Natural killer cell (primary cell): ENCODE measurements at regions not wholly inside any gene's neighbourhood (a gene's known extent, or its start where the extent isn't known, plus 50 kb on each side); places are given as distances from the start of the nearest gene placed in this dataset.

Experiments
- ATAC-seq, 3 donors: fragments of 150-1000 bp in 2 of 3; fragments of 200-7000 bp in 1 of 3; cut with Tn5 transposase; 1 replicate in 1 of 3; 2 replicates in 2 of 3; pipeline ENCODE4 v1.10.0; 2021; ENCODE audit warnings: mild to moderate bottlenecking in 2 of 3, moderate library complexity in 2 of 3
- DNase-seq, 2 donors: peaks; one replicate each; pipeline versions ENCODE4 v3.0.0 to v3.0.0-alpha.2; 2013 to 2021; ENCODE audit warnings: mixed read lengths in 1 of 2
- H3K27ac ChIP-seq: one replicate; pipeline ENCODE4 v1.5.1; 2013; ENCODE audit warnings: mild to moderate bottlenecking, low read length
- H3K27me3 ChIP-seq: one replicate; pipeline ENCODE4 v1.6.1; 2013; ENCODE audit warnings: low read length; ENCODE audit not compliant: control insufficient read depth, insufficient read depth
- H3K36me3 ChIP-seq: one replicate; pipeline ENCODE4 v1.6.1; 2013; ENCODE audit warnings: low read length; ENCODE audit not compliant: control insufficient read depth, insufficient read depth
- H3K4me1 ChIP-seq: one replicate; pipeline ENCODE4 v1.6.1; 2013; ENCODE audit warnings: low read length; ENCODE audit not compliant: control insufficient read depth, insufficient read depth
- H3K4me3 ChIP-seq: one replicate; pipeline ENCODE4 v1.5.1; 2013; ENCODE audit warnings: low read length
- H3K9me3 ChIP-seq: one replicate; pipeline ENCODE4 v1.6.1; 2013; ENCODE audit warnings: low read length; ENCODE audit not compliant: control insufficient read depth, insufficient read depth
- H3K27ac Mint-ChIP-seq, 2 donors: one replicate each; pipeline ENCODE4 v1.8.0; 2022; ENCODE audit warnings: mild to moderate bottlenecking in 2 of 2, mixed read lengths in 2 of 2, moderate library complexity in 1 of 2
- H3K27me3 Mint-ChIP-seq, 2 donors: one replicate each; pipeline ENCODE4 v1.8.0; 2022; ENCODE audit warnings: low read depth in 2 of 2, mixed read lengths in 2 of 2
- H3K36me3 Mint-ChIP-seq: one replicate; pipeline ENCODE4 v1.8.0; 2022; ENCODE audit warnings: mixed read lengths
- H3K4me1 Mint-ChIP-seq, 2 donors: one replicate each; pipeline ENCODE4 v1.8.0; 2022; ENCODE audit warnings: mixed read lengths in 2 of 2
- H3K4me3 Mint-ChIP-seq: one replicate; pipeline ENCODE4 v1.8.0; 2022; ENCODE audit warnings: mild to moderate bottlenecking, moderate library complexity, mixed read lengths
- H3K9me3 Mint-ChIP-seq, 2 donors: one replicate each; pipeline ENCODE4 v1.8.0; 2022; ENCODE audit warnings: mixed read lengths in 2 of 2
- CTCF ChIP-seq: fragments of 200-600 bp; IDR thresholded peaks from one replicate; pipeline ENCODE4 v1.8.0; 2022; ENCODE audit warnings: antibody characterized with exemption
- WGBS: methylation state at CpG from one replicate; pipeline ENCODE4 v1.1.7; 2013; ENCODE audit warnings: missing lambda C conversion rate; ENCODE audit not compliant: insufficient coverage; 5-methylcytosine and 5-hydroxymethylcytosine counted together
- intact Hi-C: fragments of 100-400 bp; cut with micrococcal nuclease; formaldehyde crosslinking; loops from one replicate; pipeline ENCODE4 v1.14.2; 2022

- Mint-ChIP-seq H3K27ac (no peak overlapping the region), H3K27me3 (peaks cover 0 to 4% of the 10 kb centered on the region in 2 donors), H3K9me3 (no peaks in the 10 kb centered on the region), H3K4me1 (peaks cover 0 to 5% of the 10 kb centered on the region in 2 donors), H3K36me3 (no peaks in the 10 kb centered on the region), H3K4me3 (no peak overlapping the region)
- Histone ChIP-seq H3K4me3 (no peak overlapping the region), H3K27ac (no peak overlapping the region), H3K36me3 (no peaks in the 10 kb centered on the region), H3K4me1 (no peaks in the 10 kb centered on the region), H3K27me3 (no peaks in the 10 kb centered on the region), H3K9me3 (no peaks in the 10 kb centered on the region)
- intact Hi-C loops, result no loop called here
- WGBS, result no CpG with 5 or more reads among the region's 1 CpG
- DNase-seq (no peak), ATAC-seq (no peak)
- no peak for TF ChIP-seq CTCF
These were observed 266.7 kb upstream of the LRRN1 start for GRCh38 chr3:3532508-3532907.

- WGBS, result 76% methylated on average over 4 of the region's 4 CpGs
- Mint-ChIP-seq H3K9me3 (no peaks in the 10 kb centered on the region), H3K27me3 (peaks cover 0 to 4% of the 10 kb centered on the region in 2 donors), H3K4me1 (peaks cover 0 to 2% of the 10 kb centered on the region in 2 donors), H3K4me3 (no peak overlapping the region), H3K36me3 (no peaks in the 10 kb centered on the region), H3K27ac (no peak overlapping the region)
- ATAC-seq (no peak), DNase-seq (no peak)
- Histone ChIP-seq H3K4me3 (no peak overlapping the region), H3K36me3 (no peaks in the 10 kb centered on the region), H3K27ac (no peak overlapping the region), H3K9me3 (no peaks in the 10 kb centered on the region), H3K27me3 (no peaks in the 10 kb centered on the region), H3K4me1 (no peaks in the 10 kb centered on the region)
- TF ChIP-seq CTCF, result no peak
- intact Hi-C loops, result no loop called here
These were observed 267.8 kb upstream of the LRRN1 start for GRCh38 chr3:3531476-3531875.

- ATAC-seq (no peak), DNase-seq (no peak)
- Histone ChIP-seq H3K9me3 (no peaks in the 10 kb centered on the region), H3K4me1 (no peaks in the 10 kb centered on the region), H3K27me3 (no peaks in the 10 kb centered on the region), H3K36me3 (no peaks in the 10 kb centered on the region), H3K4me3 (no peak overlapping the region), H3K27ac (no peak overlapping the region)
- Mint-ChIP-seq H3K36me3 (no peaks in the 10 kb centered on the region), H3K27me3 (no peaks in the 10 kb centered on the region), H3K27ac (no peak overlapping the region), H3K9me3 (no peaks in the 10 kb centered on the region), H3K4me3 (no peak overlapping the region), H3K4me1 (no peaks in the 10 kb centered on the region)
- no peak for TF ChIP-seq CTCF
- intact Hi-C loops, result no loop called here
- WGBS, result 92% methylated on average over 2 of the region's 2 CpGs
These were observed 280.0 kb upstream of the LRRN1 start for GRCh38 chr3:3519266-3519665.

- no peaks in the 10 kb centered on the region for H3K27me3 ChIP-seq
- H3K27ac ChIP-seq, result no peak overlapping the region
- no peaks in the 10 kb centered on the region for H3K4me1 ChIP-seq
- no peaks in the 10 kb centered on the region for H3K36me3 Mint-ChIP-seq
- no peak overlapping the region for H3K4me3 Mint-ChIP-seq
- WGBS, result 88% methylated on average over 4 of the region's 4 CpGs
- H3K9me3 Mint-ChIP-seq, result no peaks in the 10 kb centered on the region
- H3K27me3 Mint-ChIP-seq, result no peaks in the 10 kb centered on the region
- no peak overlapping the region for H3K4me3 ChIP-seq
- H3K27ac Mint-ChIP-seq, result no peak overlapping the region
- intact Hi-C loops, result no loop called here
- H3K36me3 ChIP-seq, result no peaks in the 10 kb centered on the region
- no peaks in the 10 kb centered on the region for H3K9me3 ChIP-seq
- H3K4me1 Mint-ChIP-seq, result no peaks in the 10 kb centered on the region
- ATAC-seq, result no peak
- DNase-seq, result no peak
- TF ChIP-seq CTCF, result no peak
These were observed 282.2 kb upstream of the LRRN1 start for GRCh38 chr3:3516996-3517395.
